GM15510 (cell line): ENCODE measurements at regions not wholly inside any gene's neighbourhood (a gene's known extent, or its start where the extent isn't known, plus 50 kb on each side); places are given as distances from the start of the nearest gene placed in this dataset.

Experiments
- POLR2A ChIP-seq: IDR thresholded peaks from 3 replicates; pipeline ENCODE4 v1.6.1; 2011; ENCODE audit warnings: borderline replicate concordance; ENCODE audit not compliant: insufficient read length; ENCODE audit errors: extremely low read depth

DNA sequence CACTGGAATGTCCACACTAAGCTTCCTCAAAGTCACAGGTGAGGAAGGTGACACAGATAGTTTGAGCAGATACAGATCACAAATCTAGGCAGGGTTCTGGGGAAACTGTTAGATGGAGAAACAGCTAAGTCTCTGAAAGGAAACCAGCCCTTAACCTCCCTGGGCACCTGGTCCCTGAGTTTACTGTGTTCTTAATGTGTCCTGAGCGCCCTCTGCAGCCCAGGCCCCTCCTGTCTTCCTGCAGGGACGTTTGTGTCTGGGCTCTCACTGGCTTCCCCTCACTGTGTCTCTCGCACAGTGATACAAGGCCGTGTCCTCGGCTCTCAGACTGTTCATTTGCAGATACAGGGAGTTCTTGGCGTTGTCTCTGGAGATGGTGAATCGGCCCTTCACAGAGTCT, 684.3 kb downstream of the TMEM121 start:
- TF ChIP-seq POLR2A: no peak

DNA sequence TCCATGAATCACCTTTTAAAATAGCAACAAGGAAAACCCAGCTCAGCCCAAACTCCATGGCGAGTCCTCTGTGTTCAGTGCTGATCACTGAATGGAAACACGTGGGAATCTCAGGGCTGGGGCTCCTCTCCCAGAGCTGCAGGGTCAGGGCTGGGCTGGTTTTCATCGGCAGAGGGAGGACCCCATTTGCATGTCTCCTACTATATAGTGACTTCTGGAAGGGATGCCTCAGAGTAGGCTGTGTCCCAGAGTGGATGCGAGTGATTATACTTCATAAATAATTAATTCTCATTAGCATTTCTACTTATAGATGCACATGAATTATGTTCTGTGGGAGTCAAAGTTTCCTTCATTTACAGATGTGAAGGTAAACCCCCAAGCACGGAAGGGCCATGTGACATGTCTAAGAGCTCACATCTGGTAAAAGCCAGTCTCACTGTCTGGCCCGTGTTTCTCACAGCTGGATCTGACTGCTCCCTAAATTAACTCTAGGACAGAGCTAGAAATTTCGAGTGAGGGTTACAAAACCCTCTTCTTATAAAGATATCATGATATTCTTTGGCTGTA, 685.0 kb downstream of the TMEM121 start:
- TF ChIP-seq POLR2A: no peak

GRCh38 chr14:106215229-106215628, 688.8 kb downstream of the TMEM121 start:
- no peak for TF ChIP-seq POLR2A

GRCh38 chr14:106216679-106217078, 690.3 kb downstream of the TMEM121 start:
- TF ChIP-seq POLR2A: no peak

DNA sequence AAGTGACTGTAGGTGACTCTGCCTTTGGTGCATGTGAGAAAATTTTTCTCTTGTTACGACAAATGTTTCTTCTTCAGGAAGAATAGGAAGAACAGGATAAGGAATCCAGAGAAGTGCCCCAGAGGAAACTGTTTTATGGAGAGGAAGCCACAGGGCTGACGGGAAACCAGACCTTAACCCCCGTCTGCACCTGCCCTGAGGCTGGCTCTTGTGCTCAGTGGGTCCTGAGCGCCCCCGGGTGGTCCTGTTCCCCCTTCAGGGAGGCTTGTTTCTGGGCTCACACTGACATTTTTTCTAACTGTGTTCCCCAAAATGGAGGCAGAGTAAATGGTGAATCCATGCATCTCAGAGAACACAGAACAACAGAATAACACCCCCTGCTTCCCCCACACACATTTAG, 691.8 kb downstream of the TMEM121 start:
- TF ChIP-seq POLR2A: no peak

GRCh38 chr14:106222311-106222710, 695.9 kb downstream of the TMEM121 start:
- TF ChIP-seq POLR2A: no peak

DNA sequence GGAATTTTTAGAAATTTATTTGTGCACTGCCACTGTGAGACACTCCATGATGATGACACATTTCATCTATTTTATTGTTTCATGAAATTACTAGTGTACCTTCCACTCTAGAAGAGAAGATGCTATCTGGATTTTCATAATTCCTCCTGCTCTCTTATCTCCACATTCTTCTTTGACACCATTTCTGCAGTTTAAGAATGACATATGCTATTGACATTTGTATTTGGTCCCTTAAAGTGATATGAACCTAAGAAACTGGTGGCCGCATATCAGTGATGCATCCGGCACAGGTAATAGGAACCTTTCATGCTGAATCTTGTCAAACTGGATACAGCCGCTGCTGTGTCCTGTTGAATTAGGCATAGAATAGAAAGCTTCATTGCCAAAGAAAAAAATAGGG, 696.3 kb downstream of the TMEM121 start:
- no peak for TF ChIP-seq POLR2A

GRCh38 chr14:106227793-106228192, 701.4 kb downstream of the TMEM121 start:
- no peak for TF ChIP-seq POLR2A

GRCh38 chr14:106228541-106229158, 702.3 kb downstream of the TMEM121 start:
- TF ChIP-seq POLR2A: no peak

- TF ChIP-seq POLR2A: no peak
These were observed 703.7 kb downstream of the TMEM121 start for GRCh38 chr14:106230071-106230470.

GRCh38 chr14:106235356-106236159, 709.2 kb downstream of the TMEM121 start:
- TF ChIP-seq POLR2A: no peak

DNA sequence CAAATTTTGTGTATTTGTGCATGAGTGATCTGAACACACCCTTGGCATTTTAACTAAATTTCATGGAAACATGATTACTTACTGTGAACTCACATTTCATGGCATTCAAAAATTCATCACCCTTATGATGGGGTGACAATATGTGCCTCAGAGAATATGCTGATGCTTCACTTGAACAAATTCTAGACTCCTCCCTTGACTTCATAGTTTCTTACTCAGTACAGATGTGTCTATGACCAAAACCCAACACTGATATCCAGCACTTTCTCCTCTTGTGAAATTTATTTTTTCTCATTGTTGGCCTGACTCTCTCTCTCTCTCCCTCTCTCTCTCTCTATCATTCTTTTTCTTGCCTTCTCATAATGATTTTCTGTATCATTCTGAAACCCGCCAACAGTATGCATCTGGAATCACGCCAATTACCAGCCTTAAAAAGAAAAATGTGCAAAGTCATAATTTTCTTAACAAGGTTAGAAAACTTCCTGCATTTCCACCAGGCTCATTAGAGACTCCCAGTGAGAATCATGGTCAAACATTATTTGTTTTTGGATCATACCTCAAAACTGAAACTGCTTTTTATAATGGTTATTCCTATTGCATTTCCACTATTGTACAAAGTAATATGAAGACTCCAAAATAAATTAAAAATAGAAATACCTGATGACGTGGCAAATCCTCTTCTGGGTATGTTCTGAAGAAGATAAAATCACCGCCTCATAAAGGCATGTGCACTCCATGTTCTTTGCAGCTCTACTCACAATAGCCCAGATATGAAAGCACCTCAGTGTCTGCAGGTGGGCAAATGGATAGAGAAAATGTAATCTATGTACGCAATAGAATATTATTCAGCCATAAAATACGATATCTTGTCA, 722.2 kb downstream of the TMEM121 start:
- no peak for TF ChIP-seq POLR2A

- TF ChIP-seq POLR2A: no peak
These were observed 741.8 kb downstream of the TMEM121 start for GRCh38 chr14:106268013-106268727.

DNA sequence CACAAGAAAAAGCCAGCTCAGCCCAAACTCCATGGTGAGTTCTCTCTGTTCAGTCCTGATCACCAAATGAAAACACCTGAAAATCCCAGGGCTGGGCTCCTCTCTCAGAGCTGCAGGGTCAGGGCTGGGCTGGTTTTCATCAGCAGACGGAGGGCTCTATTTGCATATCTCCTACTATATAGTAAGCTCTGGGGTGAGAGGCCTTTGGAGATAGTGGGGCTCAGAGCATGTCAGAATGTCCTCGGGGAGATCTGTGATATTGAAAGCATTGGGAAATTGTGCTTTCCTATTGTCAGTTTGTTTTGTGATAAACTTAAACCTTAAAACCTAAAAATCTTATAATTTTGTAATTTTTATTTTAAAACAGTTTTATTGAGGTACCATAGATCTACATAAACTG, 742.6 kb downstream of the TMEM121 start:
- peak; percentile 26 for TF ChIP-seq POLR2A
